D721Med (cell line): ENCODE measurements at regions not wholly inside any gene's neighbourhood (a gene's known extent, or its start where the extent isn't known, plus 50 kb on each side); places are given as distances from the start of the nearest gene placed in this dataset.
"Not testable (repeated sequence)": the region's sequence is repeated elsewhere in the genome, so short reads cannot be mapped to it uniquely, and the experiment has no call there.

ENCODE experiments used
- DNase-seq: peaks from one replicate; pipeline ENCODE4 v3.0.0; 2011; ENCODE audit warnings: low spot score; ENCODE audit not compliant: insufficient read length
- FAIRE-seq: peaks from 2 replicates; lab custom pipeline; 2011; peaks lifted over from hg19 to GRCh38; lab: Jason Lieb, UNC
- TF ChIP-seq, protein P1 (sequence below): IDR thresholded peaks from 2 replicates; pipeline ENCODE4 v1.5.1; 2012; ENCODE audit warnings: mild to moderate bottlenecking, control low read depth; ENCODE audit not compliant: insufficient read depth; ENCODE audit errors: missing control alignments

DNA sequence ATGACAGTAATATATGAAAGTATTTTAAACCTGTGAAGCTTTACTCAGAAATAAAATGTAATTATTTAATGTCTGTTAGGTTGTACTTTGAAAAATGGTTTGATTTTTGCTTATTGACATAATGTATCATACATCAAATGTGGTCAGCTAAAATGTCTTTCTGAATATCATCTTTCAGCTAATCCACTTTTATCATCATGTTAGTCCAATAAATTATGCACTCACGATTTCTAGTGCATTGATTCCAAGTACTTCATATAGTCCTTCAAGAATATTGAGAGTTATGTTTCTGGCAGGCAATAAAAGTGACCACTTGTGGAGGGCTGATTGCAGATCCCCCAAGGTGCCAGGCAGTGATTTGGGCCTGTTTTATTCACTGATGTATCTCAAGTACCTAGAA, 1204.1 kb downstream of the OLFM4 start:
- DNase-seq (no peak), FAIRE-seq (no peak)
- TF ChIP-seq, protein P1, sequence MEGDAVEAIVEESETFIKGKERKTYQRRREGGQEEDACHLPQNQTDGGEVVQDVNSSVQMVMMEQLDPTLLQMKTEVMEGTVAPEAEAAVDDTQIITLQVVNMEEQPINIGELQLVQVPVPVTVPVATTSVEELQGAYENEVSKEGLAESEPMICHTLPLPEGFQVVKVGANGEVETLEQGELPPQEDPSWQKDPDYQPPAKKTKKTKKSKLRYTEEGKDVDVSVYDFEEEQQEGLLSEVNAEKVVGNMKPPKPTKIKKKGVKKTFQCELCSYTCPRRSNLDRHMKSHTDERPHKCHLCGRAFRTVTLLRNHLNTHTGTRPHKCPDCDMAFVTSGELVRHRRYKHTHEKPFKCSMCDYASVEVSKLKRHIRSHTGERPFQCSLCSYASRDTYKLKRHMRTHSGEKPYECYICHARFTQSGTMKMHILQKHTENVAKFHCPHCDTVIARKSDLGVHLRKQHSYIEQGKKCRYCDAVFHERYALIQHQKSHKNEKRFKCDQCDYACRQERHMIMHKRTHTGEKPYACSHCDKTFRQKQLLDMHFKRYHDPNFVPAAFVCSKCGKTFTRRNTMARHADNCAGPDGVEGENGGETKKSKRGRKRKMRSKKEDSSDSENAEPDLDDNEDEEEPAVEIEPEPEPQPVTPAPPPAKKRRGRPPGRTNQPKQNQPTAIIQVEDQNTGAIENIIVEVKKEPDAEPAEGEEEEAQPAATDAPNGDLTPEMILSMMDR: no peak

DNA sequence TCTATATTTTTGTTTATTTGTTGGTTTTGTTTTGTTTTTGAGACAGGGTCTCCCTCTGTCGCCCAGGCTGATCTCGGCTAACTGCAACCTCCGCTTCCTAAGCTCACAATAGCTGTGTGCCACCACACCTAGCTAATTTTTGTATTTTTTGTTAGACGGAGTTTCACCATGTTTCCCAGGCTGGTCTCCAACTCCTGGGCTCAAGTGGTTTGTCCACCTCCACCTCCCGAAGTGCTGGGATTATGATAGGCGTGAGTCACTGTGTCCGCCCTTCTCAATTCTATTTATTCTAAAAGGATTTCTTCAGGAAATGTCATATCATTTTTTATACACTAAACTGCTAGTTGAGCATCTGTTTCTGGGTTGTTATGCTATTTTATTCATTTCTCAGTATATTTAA, 1206.0 kb downstream of the OLFM4 start:
- TF ChIP-seq, protein P1: no peak
- FAIRE-seq (no peak), DNase-seq (no peak)

DNA sequence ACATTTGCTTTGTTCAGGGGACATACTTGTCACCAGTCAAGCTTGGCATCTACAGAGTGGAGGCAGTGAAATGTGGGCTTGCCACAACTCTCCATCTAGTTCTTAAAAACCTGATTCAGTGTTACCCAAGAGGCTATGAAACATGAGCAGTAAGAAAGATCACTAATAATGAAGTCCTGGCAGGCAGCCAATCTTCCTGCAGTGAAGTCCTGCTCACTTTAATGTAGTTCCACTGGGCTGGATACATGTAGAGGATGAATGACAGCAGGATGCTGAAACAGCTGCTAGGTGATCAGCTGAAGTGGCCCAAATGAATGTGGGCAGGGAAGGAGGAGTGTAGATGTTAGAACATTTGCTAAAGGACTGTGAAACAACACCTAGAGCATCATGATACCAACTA, 1213.1 kb downstream of the OLFM4 start:
- no peak for DNase-seq
- no peak for FAIRE-seq
- TF ChIP-seq, protein P1: no peak

DNA sequence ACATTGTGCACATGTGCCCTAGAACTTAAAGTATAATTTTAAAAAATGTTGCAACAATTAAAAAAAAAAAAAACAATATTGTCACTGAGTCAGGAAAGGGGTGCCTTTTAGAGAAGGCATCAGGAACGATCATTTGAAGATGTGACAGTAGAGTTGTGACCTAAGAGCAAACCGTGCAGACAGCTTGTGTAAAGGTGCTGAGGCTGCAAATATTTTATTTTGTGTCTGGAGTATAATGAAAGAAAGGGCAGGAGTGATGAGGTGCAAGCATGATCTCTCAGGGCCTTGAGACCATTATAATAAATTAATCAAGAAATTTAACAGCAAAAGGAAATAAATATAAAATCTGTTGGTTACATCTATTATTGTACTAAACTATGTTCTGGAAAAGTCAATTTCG, 1219.7 kb downstream of the OLFM4 start:
- no peak for DNase-seq
- no peak for FAIRE-seq
- TF ChIP-seq, protein P1: no peak

DNA sequence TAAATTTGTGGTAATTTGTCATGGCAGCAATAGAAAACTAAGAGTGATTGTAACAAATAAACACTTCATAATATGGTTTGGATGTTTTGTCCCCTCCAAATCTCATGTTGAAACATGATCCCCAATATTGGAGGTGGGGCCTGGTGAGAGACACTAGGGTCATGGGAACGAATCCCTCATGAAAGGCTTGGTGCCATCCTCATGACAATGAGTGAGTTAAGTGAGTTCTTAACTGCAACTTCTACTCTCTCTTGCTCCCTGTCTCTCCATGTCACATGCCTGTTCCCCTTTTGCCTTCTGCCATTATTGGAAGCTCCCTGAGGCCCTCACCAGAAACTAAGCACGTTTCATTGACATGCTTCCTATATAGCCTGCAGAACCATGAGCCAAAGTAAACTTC, 1233.2 kb downstream of the OLFM4 start:
- TF ChIP-seq, protein P1: no peak
- FAIRE-seq (no peak), DNase-seq (no peak)

DNA sequence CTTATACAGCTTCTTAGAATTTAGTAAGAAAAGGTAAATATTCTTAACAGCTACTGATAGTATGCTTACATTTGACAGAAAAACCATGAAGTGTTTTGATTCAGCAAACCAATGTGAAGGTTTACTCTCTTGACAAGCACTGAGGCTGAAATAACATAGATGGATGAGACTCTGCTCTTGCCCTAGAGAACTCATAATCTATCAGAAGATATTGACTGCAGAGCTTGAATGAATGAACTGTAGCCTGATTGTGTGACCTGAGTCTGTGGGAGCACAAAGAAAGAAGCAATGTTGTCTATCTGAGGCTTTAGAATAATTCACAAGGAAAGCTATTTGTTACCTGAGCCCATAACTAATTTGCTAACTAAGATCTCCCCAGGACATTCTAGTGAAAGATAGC, 1235.3 kb downstream of the OLFM4 start:
- FAIRE-seq (no peak), DNase-seq (no peak)
- TF ChIP-seq, protein P1: no peak

DNA sequence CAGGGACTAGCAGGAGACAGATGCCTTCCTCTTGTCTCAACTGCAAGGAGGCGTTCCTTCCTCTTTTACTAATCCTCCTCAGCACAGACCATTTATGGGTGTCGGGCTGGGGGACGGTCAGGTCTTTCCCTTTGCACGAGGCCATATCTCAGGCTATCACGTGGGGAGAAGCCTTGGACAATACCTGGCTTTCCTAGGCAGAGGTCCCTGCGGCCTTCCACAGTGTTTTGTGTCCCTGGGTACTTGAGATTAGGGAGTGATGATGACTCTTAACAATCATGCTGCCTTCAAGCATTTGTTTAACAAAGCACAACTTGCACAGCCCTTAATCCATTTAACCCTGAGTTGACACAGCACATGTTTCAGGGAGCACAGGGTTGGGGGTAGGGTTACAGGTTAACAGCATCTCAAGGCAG, 1238.6 kb downstream of the OLFM4 start:
- not testable (repeated sequence) for FAIRE-seq, DNase-seq

DNA sequence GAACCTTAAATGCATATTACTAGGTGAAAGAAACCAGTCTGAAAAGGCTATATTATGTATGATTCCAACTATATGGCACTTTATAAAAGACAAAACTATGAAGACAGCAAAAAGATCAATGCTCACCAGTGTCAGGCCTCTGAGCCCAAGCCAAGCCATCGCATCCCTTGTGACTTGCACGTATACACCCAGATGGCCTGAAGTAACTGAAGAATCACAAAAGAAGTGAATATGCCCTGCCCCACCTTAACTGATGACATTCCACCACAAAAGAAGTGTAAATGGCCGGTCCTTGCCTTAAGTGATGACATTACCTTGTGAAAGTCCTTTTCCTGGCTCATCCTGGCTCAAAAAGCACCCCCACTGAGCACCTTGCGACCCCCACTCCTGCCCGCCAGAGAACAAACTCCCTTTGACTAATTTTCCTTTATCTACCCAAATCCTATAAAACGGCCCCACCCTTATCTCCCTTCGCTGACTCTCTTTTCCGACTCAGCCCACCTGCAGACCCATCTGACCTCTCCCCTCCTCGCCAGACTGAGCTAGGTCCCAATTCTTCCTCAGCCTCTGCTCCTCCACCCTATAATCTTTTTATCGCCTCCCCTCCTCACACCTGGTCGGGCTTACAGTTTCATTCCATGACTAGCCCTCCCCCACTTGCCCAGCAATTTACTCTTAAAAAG, 1239.5 kb downstream of the OLFM4 start:
- not testable (repeated sequence) for DNase-seq, FAIRE-seq
